CMK (cell line): ENCODE measurements at regions not wholly inside any gene's neighbourhood (a gene's known extent, or its start where the extent isn't known, plus 50 kb on each side); places are given as distances from the start of the nearest gene placed in this dataset.

ENCODE experiments used
- DNase-seq: peaks from one replicate; pipeline ENCODE4 v3.0.0-alpha.2; 2010; ENCODE audit warnings: low read depth

DNA sequence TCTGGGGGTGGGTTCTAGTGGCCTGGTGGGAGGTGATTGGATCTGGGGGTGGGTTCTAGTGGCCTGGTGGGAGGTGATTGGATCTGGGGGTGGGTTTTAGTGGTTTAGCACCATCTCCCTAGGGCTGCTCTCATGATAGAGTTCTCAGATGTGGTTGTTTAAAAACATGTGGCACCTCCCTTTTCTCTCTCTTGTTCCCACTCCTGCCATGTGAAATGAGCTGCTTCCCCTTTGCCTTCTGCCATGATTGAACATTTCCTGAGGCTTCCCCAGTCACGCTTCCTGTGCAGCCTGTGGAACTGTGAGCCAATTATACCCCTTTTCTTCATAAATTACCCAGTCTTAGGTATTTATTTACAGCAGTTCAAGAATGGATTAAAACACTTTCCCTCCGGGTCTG is 327.3 kb upstream of the AJAP1 start:
- DNase-seq = peak; percentile 89

DNA sequence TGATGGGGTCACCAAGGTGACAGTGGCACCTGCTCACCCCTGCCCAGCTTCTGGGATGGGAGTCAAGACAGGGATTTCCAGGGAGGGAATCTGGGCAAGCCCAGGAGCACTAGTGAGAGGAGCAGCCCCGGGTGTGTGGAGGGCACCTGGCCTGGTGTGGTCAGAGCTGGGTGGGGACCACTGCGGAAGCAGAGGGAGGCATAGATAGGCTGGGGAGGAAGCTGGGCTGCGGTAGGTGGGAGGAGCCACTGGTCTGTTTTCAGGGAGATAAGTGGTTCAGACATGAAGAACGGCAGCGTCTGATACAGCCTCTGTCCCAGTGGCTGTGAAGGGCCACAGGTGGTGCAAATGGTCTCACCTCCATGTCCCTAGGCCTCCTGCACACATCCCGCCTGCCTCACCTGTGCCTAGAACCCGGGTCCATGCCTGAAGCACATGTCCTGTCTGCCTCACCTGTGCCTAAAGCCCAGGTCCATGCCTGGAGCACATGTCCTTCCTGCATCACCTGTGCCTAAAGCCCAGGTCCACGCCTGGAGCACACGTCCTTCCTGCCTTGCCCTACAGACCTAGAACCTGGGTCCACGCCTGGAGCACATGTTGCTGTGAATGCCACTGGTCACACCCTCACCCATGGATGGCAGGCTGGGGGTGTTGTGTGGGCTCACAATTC is 325.9 kb upstream of the AJAP1 start:
- DNase-seq = peak; percentile 97

DNA sequence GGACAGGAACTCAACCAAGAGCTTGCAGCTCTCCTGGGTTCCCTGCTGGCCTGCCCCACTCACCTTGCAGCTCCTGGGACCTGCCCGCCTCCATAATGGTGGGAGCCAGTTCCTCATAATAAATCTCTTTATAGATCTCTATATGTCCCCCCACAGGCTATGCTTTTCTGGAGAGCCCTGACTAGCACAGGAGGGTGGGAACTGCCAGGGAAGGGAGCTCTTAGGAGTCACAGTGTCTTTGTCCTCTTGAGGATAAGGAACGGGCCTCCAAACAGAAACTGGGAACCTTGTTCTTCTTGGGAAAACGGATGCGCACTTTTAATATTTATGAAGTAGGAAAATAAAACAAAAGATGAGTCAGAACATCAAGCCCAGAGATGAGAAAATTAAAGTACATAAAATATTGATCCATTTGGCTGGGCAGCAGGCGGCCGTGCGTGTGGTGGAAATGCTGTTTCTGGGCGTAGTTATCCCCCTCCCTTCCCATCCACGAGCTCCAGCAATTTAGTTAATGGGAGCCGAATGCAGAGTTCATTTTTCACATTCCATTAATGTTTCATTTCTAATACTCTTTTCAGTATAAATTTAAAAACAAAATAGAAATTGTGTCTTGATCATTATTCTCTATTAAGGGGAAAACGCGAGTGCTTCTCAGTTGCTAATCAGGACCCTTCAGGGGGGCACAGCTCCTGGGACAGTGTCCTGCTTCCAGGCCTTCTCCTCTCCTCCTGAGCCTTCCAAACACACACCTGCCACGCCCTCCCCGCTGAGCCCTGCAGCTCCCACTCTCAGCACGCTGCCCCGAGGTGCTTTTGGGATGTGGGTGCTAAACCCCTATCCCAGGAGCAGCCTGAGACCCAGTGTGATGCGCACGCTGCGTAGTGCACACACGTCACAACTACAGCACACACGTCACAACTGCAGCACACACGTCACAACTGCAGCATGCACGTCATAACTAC is 323.3 kb upstream of the AJAP1 start:
- no peak for DNase-seq

DNA sequence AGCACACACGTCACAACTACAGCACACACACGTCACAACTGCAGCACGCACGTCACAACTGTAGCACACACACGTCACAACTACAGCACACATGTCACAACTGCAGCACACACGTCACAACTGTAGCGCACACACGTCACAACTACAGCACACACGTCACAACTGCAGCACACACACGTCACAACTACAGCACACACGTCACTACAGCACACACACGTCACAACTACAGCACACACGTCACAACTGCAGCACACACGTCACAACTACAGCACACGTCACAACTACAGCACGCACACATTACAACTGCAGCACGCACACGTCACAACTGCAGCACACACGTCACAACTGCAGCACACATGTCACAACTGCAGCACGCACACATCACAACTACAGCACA is 322.6 kb upstream of the AJAP1 start:
- no peak for DNase-seq

DNA sequence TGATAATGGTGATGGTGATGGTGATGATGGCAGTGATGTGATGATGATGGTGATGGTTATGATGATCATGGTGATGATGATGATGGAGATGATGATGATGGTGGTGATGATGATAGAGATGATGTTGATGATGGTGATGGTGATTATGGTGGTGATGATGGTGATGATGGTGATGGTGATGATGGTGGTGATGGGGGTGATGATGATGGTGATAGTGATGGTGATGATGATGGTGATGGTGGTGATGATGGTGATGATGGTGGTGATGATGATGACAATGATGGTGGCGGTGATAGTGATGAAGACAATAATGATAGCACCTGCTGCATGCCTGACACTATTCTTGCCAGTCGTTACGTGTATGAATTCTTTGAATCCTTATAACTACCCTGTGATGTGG is 317.9 kb upstream of the AJAP1 start:
- no peak for DNase-seq

DNA sequence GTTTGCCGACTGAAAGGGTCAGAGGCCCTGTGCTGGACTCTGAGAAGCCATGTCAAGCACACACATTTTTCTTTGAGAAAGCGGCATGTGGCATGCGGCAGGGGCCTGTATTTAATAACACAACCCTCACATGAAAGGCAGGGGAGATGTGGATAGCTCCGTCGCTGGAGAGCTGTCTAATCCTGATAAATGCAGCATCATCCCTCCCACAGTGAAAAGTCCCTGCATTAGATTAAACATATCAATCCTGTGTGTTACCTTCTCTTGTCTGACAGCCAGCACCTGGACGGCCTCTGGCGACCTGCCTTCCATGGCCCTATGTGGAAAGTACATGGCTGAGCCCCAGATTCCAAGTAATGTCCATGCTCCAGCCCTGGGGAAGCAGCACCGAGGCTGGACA is 313.0 kb upstream of the AJAP1 start:
- DNase-seq = no peak

DNA sequence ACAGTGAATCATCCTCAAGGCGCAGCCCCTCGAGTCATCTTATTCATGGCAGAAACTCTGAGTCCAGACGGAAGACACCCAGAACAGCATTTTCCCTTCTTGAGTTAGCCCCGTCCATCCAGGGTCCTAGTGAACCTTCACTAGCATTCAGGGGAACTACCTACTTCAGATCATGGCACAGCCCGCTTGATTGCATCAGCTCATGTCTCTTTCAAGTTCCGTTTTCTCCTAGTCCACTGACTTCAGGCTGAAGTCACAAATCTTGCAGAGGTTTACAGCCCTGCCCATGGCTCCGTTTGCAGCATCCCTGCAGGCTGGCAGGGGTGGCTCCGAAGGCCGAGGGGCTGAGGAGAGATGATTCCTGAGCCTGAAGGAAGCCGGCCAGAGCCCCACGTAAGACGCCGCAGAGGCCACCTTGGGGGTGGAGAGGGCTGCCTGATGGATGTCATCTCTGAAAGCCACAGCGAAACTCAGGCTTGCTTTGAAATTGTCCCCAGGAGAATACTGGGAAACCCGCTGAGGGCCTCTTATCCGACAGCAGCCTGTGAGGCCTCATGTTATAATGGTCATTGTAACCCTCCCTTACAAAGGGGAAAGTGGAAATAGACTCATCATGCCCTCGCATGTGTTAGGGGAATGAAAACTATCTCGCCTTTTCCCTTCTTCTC is 310.2 kb upstream of the AJAP1 start:
- no peak for DNase-seq

DNA sequence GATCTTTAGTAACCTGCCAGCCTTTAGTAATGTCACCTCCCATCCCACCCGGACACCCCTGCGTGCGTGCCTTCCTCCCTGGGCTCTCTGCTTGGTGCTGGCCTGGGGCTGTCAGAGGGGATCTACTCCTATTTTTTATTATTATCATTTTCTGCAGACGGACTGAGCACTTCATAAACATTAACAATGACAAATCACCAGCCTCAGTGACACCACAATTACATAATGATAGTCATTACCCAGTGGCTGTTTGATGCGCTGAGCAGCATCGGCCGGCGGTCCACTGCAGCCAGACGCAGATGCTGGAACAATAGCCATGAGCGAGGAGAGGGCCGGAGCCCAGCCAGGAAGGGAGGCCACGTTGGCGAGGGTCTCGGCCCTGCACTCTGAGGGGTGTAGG is 309.3 kb upstream of the AJAP1 start:
- no peak for DNase-seq

DNA sequence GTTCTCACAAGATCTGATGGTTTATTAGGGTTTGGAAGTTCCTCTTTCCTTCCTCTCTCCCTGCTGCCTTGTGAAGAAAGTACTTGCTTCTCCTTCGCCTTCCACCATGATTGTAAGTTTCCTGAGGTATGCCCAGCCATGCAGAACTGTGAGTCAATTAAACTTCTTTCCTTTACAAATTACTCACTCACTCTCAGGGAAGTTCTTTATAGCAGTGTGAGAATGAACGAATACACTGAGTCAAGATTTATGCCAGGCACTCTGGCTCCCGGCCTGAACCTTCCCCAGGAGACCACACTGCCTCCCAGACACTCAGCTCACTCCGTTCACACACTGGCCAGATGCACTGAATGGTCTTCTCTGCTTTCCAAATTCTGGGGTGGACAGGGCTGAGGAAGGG is 308.3 kb upstream of the AJAP1 start:
- DNase-seq = no peak

DNA sequence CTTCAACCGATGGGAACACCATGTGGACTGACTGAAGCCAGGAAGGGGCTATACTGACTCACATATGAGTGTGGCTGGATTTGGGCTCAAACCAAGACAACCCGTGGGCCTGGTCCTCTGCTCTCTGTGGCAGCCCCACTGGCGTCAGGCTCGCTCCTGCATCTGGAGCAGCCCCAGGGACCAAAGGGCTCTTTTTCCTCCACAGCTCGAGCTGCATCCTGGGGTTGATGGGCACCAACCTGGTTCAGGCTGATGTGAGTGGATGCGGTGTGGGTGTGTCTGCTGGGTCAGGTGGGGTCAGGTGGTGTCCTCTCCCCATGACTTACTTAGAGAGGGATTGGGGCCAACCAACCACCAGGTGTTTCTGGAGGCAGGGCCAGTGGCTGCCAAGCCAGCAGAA is 303.0 kb upstream of the AJAP1 start:
- no peak for DNase-seq

DNA sequence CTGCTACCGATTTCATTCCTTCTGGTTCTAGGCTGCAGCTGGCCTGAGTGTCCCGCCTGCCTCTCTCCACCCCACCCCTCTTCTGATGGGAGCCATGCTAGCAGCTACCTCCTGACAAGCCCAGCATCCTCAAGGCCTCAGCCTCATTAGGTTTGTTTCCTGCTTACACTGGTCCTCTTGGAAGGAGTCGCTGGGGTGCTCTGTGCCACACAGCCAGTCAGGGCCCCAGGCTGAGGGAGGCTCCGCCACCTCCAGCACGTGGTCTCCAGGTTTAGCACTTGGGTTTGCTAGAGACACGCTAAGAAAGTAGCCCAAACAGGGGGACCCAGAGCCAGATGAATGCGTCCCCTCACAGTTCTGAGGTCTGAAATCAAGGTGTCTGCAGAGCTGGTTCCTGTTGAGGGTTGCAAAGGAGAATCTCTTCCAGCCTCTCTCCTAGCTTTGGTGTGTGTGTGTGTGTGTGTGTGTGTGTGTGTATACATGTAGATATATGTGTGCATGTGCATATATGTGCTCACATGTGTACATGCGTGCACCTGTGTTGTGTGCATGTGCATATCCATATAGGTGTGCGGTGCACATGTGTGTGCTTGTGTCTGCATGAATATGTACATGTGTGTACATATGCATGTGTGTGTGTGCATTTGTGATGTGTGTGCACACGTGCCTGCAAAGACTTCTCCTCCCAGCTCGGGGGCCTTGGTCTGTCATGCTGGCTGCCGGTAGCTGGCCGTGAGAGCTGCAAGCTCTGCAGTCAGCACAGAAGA is 301.1 kb upstream of the AJAP1 start:
- no peak for DNase-seq

DNA sequence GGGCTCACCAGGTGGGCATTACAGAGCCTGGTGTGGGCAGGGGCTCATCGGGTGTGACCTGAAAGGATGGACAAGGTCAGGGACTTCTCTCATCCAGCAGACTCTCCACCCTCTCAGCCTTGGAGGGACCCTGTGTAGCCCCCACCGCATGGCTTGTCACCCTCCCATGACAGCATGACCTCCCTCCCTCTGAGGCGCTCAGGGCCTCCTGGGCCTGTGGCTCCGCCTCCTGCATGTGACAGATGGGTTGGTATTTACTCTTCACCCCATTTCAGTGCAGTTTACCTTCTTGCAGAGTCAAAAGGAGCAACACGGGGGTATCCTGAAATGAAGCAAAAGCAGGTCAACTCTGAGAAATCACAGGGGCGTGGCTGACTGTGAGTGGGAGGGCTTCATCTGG is 298.6 kb upstream of the AJAP1 start:
- DNase-seq = no peak

DNA sequence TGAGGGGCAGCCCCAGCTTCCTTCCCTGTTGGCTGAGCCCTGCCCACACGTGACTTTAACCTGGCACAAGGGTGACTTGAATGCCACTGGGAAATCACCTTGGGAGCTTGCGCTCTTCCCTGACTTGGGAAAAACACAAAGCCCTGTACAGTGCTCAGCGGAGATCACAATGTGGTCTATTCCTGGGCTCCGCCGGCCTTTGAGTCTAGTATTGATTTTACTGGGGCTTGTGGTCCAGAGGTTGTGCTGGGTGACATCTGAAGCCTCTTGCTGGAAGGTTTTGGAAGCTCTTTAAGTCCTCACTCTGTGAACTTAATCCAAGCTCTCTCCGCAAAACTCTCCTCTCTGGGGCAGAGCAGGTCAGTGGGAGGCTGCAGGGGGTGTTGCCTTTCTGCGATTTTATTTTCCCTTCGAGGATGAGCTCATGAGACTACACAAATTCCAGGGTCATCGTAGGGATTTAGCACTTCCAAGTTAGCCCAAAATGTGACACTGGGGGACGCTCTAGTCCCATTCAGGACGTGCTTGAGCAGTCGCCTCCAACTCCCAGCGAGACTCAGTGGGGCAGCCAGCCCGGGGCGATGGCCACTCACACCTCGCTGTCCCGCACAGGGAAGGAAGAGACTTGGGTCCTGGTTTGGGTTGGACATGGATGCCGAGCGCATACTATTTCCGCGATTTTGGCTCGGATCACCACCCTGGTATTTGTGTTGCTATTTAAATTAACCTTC is 291.9 kb upstream of the AJAP1 start:
- DNase-seq = no peak

DNA sequence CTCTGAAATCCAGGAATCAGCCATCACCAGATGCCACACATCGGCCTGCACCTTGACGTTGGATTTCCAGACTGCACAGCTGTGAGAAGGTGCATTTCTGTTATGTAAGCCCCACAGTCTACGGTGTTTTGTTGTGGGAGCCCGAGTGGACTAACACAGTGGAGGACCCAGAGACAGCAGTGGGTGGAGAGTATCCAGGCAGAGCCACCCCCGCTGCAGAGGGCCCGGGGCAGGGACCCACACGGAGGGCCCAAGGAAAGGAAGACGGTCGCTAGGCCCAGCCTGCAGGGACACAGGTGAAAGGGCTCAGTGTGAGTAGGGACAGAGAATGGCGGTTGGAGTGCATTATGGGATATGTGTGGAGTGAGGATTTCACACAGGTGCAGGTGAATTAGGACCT is 288.3 kb upstream of the AJAP1 start:
- DNase-seq = no peak

DNA sequence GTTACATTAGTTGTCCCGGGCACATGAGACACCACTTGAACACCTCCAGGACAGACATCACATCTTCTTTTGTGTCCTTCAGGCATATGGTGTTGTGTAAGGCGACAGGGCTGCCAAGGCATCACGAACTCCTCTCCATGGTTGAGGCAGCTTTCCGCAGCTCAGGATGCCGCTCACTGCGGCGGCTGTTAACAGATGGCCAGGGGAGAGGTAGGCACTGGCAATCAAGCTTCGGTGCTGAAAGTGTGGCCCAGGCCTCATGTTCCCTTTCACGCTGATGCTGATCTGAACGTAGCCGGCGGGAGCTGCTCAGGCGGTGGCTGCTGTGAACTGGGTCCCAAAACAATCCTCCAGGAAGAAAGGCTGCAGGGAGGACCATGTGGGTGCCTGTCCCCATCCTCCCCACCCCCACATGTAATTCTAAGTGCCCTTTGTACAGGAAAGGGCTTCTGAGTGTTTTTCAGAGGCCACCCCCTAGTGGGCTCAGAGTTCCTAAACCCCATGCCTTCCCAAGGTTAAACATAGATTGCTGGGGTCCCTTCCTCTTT is 287.1 kb upstream of the AJAP1 start:
- DNase-seq = no peak

DNA sequence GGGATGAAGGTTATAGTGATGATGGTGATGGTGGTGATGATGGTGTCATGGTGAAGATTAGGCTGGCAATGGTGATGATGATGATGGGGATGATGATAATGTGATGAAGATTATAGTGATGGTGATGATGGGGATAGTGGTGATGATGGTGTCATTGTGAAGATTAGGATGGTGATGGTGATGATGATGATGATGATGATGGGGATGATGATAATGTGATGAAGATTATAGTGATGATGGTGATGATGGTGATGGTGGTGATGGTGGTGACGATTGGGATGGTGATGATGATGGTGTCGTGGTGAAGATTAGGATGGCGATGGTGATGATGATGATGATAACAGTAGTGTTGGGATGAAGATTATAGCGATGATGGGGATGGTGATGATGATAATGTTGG is 285.1 kb upstream of the AJAP1 start:
- no peak for DNase-seq

DNA sequence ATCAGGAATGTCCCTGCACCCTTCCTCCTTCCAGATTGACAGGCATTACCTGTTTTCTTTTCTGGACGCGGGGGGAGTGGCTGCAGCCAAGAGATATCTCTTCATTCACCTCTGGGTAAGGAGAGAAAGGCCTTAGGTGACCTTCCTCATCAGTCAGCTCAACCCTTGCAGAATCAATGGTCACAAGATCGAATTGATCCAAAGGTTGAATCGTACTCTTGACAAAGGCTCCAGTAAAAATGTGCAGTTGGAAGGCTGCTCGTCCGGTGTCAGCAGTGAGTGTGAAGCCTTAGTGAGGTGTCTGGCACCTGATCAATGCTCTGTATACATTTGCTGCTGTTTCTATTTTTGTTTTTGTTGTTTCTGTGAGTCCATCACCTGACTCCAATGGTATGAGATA is 282.6 kb upstream of the AJAP1 start:
- DNase-seq = no peak

DNA sequence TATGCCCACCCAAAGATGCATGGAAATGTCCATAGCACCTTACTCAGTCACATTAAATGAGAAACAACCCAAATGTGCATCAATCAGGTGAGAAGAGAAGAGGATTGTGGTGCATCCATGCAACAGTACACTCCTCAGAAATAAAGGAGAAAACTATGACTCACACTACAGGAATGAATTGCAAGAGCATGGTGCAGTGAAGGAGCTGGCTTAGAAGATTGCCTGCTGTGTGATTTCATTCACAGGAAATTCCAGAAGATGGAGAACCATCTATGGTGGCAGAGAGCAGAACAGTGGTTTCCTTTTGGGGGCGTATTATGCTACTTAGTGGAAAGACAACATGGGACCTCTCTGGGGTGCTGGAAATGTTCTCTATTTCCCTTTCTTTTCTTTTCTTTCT is 278.6 kb upstream of the AJAP1 start:
- DNase-seq = no peak

DNA sequence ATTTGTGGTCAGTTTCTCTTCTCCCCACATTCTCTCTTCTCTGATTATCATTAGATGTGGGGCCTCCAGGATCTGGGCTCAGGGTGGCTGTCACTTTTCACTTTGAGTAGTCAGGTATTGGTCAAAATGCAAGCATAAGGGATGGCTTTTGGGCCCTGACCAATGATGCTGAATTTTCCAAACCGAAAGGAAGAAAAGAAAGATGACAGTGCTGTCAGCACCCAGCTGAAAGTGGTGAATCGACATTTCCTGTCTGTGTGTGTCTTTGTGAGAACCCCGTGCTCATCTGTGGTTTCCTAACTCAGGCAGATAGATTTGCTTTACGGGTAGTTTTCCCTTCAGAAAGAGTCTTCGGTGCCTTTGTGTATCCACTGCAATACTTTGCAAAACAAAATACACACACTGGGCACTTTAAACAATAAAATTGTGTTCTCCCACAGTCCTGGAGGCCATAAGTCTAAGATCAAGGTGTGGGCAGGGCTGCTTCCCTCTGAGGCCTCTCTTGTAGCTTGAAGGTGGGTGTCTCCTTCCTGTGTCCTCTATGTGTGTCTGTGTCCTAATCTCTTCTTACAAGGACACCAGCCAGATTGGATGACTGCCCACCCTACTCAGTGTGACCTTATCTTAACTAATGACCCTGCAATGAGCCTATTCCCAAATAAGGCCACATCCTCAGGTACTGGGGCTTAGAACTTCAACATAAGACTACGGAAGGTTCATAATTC is 274.8 kb upstream of the AJAP1 start:
- DNase-seq = no peak

DNA sequence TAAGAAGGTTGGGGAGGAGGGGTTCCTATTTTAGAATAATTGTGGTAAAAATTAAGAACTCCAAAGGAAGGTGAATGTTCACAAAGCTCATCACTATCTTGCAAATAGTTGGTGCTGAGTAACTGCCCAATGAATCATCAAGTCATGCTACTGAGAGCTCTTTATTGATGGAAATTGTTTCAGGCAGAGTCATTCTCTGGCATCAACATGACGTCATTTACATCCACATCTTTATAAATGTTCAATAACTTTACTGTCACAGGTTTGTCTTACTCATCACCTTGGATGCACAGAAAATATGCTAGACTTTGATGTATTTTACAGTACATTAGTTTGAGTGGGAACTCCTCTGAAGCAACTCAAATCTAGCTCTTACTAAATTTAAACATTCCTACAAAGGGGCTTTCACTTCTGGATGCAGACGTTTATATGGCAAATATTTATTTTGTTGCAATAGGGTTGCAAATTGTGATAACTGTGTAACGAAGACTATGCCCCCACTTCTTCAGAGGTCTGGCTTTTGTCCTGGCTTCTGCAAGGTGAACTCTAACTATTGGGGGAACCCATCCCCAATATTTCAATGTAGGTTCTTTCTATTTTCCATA is 273.7 kb upstream of the AJAP1 start:
- DNase-seq = no peak
